ENCODE measurements at regions not wholly inside any gene's neighbourhood (a gene's known extent, or its start where the extent isn't known, plus 50 kb on each side); places are given as distances from the start of the nearest gene placed in this dataset.

GRCh38 chr16:85971902-85972638 is 73.1 kb downstream of the IRF8 start:
- DNase-seq (ENCODE audit: low read depth): no peak

GRCh38 chr16:85974428-85975375 is 75.7 kb downstream of the IRF8 start:
- no peak for DNase-seq (ENCODE audit: low read depth)

GRCh38 chr16:85975451-85975981 is 76.6 kb downstream of the IRF8 start:
- DNase-seq (ENCODE audit: low read depth): no peak

- no peak for DNase-seq (ENCODE audit: low read depth)
Measured at GRCh38 chr16:85978291-85978775, 79.4 kb downstream of the IRF8 start.

- no peak for DNase-seq (ENCODE audit: low read depth)
Measured at GRCh38 chr16:85978976-85979375, 80.0 kb downstream of the IRF8 start.

GRCh38 chr16:85979605-85980004 is 80.6 kb downstream of the IRF8 start:
- DNase-seq (ENCODE audit: low read depth): no peak

- no peak for DNase-seq (ENCODE audit: low read depth)
Measured at GRCh38 chr16:85980686-85981085, 81.7 kb downstream of the IRF8 start.

GRCh38 chr16:85981826-85982562 is 83.0 kb downstream of the IRF8 start:
- DNase-seq (ENCODE audit: low read depth): no peak

- DNase-seq (ENCODE audit: low read depth): no peak
Measured at GRCh38 chr16:85982563-85982939, 83.6 kb downstream of the IRF8 start.

- DNase-seq (ENCODE audit: low read depth): no peak
Measured at GRCh38 chr16:85983064-85983463, 84.1 kb downstream of the IRF8 start.

GRCh38 chr16:85983606-85984230 is 84.8 kb downstream of the IRF8 start:
- DNase-seq (ENCODE audit: low read depth): no peak

- no peak for DNase-seq (ENCODE audit: low read depth)
Measured at GRCh38 chr16:85984231-85984880, 85.4 kb downstream of the IRF8 start.

- no peak for DNase-seq (ENCODE audit: low read depth)
Measured at GRCh38 chr16:85984947-85985451, 86.0 kb downstream of the IRF8 start.

- DNase-seq (ENCODE audit: low read depth): no peak
Measured at GRCh38 chr16:85986931-85987749, 88.2 kb downstream of the IRF8 start.

- DNase-seq (ENCODE audit: low read depth): no peak
Measured at GRCh38 chr16:85987750-85988078, 88.8 kb downstream of the IRF8 start.

GRCh38 chr16:85988306-85988705 is 89.3 kb downstream of the IRF8 start:
- no peak for DNase-seq (ENCODE audit: low read depth)

GRCh38 chr16:85988723-85989313 is 89.9 kb downstream of the IRF8 start:
- no peak for DNase-seq (ENCODE audit: low read depth)

- no peak for DNase-seq (ENCODE audit: low read depth)
Measured at GRCh38 chr16:85989376-85989775, 90.4 kb downstream of the IRF8 start.

GRCh38 chr16:85989863-85990643 is 91.1 kb downstream of the IRF8 start:
- no peak for DNase-seq (ENCODE audit: low read depth)

All from fibroblast of gingiva (primary cell).